Cerebellar cortex (tissue), 1 donor: ENCODE measurements at regions not wholly inside any gene's neighbourhood (a gene's known extent, or its start where the extent isn't known, plus 50 kb on each side); places are given as distances from the start of the nearest gene placed in this dataset.

Experiments used
- DNase-seq: peaks from one replicate; pipeline ENCODE4 v3.0.0-alpha.2; 2015; ENCODE audit warnings: low spot score

GRCh38 chr16:64826374-64826773 is 295.5 kb downstream of the CDH11 start:
- no peak for DNase-seq

DNA sequence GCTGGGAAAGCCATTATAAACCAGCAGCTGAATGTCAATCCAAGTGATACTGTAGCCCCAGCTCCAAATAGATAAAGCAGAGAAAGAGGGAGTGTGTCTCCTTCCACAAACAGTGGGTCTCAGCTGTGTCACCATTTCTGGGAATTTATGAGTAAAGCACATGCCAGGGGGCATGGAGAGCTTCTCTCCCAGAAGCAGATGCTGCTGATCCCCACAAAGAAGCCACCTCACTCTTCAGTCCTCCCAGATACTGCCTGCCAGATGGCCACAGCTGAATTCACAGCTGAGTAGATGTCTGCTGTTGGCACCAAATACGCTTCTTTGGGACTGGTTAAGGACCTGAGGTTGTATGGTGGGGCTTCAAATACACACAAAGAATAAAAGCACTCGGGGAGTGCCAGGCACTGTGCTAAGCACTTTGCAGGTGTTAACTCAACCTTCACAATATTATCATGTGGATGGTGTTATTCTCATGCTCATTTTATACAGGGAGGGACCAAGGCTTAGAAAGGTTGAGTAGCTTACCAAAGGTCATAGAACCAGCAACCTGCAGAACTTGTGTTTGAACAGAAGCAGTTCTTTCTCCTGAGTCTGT is 298.3 kb downstream of the CDH11 start:
- DNase-seq = no peak

GRCh38 chr16:64809876-64810629 is 311.8 kb downstream of the CDH11 start:
- no peak for DNase-seq

- no peak for DNase-seq
Measured at GRCh38 chr16:64808474-64808873, 313.4 kb downstream of the CDH11 start.

GRCh38 chr16:64791756-64792155 is 330.1 kb downstream of the CDH11 start:
- no peak for DNase-seq

- no peak for DNase-seq
Measured at GRCh38 chr16:64784635-64785034, 337.2 kb downstream of the CDH11 start.

DNA sequence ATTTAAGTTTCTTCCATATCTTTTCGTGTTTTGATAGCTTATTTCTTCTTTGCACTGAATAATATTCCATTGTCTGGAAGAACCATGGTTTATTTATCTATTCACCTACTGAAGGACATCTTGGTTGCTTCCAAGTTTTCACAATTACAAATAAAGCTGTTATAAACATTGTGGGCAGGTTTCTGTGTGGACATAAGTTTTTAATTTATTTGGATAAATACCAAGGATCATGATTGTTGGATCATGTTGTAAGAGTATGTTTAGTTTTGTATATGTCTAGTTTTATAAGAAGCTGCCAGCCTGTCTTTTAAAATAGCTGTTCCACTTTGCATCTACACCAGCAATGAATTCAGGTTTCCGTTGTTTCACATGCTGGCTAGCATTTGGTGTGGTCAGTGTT is 339.4 kb downstream of the CDH11 start:
- DNase-seq = no peak

GRCh38 chr16:64780445-64780844 is 341.4 kb downstream of the CDH11 start:
- no peak for DNase-seq

DNA sequence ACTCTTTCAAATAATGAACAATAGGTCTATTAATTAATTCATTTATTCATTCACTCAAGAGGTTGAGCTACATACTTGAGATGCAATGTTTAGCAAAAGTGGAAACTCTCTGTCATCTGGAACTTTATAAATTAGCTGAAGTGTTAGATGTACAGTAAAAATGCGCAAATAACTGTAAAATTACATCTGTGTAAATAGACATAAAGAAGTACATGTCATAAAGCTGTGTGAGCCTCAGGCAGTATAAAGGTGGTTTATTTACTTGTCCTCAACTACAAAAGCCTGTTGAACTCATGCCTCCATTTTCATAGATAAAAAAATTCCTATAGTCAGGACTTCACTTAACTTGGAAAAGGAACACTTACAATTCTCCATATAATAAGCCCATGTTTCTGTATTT is 343.1 kb downstream of the CDH11 start:
- DNase-seq = no peak

DNA sequence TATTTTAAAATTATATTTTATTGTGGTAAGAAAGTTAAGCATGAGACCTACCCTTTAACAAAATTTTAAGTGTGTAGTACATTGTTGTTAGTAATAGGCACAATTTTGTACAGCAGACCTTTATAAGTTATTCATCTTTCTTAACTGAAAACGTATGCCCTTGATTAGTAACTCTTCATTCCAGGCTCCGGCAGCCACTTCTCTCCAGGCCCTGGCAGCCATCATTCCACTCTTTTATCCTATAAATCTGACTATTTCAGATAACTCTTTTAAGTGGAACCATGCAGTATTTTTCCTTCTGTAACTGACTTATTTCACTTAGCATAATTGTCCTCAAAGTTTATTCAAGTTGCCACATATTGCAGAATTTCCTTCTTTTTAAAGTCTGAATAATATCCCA is 348.2 kb downstream of the CDH11 start:
- no peak for DNase-seq

GRCh38 chr16:64773184-64773583 is 348.7 kb downstream of the CDH11 start:
- DNase-seq = no peak

- DNase-seq = no peak
Measured at GRCh38 chr16:64771273-64771672, 350.6 kb downstream of the CDH11 start.

- no peak for DNase-seq
Measured at GRCh38 chr16:64762211-64762610, 359.7 kb downstream of the CDH11 start.

GRCh38 chr16:64754279-64754678 is 367.6 kb downstream of the CDH11 start:
- DNase-seq = no peak

DNA sequence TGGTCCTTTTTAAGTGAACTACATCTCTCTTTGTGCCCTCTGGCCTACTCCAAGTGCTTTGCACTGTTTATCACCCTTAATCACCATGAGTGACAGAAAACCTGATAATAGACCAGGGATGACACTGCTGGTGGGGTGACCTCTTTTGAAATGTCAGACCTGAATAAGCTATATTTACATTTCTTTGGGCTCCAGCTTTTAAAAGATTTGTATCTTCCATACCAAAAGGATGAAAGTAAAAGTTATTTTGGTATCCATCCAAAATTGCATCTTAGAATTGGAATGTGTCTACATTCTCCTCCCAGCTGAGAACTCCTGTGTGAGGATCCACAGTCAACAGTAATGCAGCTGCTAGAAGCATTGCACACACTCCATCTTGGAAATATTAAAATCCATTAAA is 370.0 kb downstream of the CDH11 start:
- no peak for DNase-seq

- DNase-seq = no peak
Measured at GRCh38 chr16:64749346-64749745, 372.5 kb downstream of the CDH11 start.

GRCh38 chr16:64745258-64745930 is 376.5 kb downstream of the CDH11 start:
- DNase-seq = no peak

GRCh38 chr16:64742455-64743223 is 379.2 kb downstream of the CDH11 start:
- DNase-seq = no peak

DNA sequence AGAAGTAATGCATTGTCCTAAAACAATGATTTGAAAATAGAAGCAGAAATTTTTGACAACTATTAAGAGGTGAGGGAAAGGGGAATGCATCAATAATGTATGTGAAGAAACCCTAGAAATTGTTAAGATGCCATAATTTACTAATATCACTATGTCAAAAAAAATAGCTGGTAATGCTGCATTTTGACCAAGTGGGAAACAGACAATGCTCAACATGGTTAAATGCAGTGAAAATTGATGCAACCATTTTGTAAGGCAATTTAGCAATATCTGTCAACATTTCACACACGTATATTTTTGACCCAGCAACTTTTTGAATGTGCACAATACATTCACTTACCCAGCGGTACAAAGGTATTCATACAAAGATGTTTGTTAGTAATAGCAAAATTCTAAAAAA is 381.6 kb downstream of the CDH11 start:
- no peak for DNase-seq

DNA sequence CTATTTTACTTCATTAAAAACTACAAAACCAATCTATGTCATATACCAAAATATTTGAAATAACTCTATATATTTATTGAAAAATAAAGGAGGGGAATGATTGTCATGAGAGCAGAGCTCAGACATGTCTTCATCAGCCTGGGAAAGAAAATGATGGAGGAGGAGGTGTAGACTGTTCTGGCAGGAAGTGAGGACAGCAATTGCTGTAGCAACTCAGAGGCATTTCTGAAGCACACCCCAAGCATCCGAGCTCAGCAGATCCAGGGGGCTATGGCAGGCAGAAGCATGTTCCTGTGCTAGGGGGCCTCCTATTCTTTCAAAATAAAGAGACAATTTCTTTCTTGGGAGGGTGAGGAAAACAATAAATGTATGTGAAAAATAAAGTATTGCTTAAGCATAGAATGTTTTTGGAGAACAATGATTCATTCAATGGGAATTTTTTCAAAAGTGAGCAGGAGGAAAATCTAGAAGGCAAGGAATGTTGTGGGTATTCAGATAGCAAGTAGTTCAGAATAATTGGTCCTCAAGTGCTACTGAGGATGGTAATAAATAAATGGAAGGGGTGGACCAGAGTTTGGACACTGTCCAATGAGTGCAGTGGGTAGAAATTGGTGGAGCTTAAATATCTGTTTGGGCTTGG is 383.4 kb downstream of the CDH11 start:
- DNase-seq = no peak

DNA sequence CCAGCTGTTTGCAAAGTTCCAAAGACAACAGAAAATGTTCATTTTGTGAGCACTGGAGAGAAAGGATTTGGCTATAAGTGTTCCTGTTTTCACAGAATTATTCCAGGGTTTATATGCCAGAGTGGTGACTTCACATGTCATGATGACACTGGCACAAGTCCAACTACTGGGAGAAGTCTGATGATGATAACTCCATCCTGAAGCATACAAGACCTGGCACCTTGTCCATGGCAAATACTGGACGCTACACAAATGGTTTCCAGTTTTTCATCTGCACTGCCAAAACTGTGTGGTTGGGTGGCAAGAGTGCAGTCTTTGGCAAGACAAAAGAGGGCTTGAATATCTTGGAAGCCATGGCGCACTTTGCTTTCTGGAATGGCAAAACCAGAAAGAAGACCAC is 385.0 kb downstream of the CDH11 start:
- DNase-seq = no peak

DNA sequence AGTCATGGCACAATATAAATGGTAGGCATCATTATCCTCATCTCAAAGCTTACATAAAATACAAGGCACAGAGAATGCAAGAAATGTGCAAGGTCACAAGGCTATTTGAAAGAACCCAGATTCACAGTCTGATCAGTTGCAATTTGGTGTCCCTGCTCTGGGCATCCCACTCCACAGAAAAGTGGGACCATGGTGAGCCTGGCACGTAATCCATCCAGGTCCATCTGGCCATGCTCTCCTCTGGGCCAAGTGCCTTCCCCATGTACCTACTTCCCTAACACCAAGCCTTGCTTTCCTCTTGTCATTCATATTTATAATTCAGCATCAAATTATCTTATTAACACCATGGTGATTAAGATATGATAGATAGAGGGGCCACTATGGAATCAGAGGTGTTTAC is 390.0 kb downstream of the CDH11 start:
- DNase-seq = peak; percentile 75
